WERI-Rb-1 (cell line): ENCODE measurements at regions not wholly inside any gene's neighbourhood (a gene's known extent, or its start where the extent isn't known, plus 50 kb on each side); places are given as distances from the start of the nearest gene placed in this dataset.
A peak's percentile ranks its signal among the peaks of the same experiment; 100 is the strongest.

Experiments
- DNase-seq: peaks from one replicate; pipeline ENCODE4 v3.0.0-alpha.2; 2020
- H3K27ac ChIP-seq: fragments of 250-450 bp; sonication (Bioruptor Pico); 2 replicates; pipeline ENCODE4 v1.5.1; 2020; ENCODE audit warnings: mild to moderate bottlenecking, moderate library complexity
- H3K27me3 ChIP-seq: fragments of 250-450 bp; sonication (Bioruptor Pico); 2 replicates; pipeline ENCODE4 v1.5.1; 2021; ENCODE audit warnings: mild to moderate bottlenecking, low read depth, moderate library complexity; ENCODE audit not compliant: insufficient read depth, severe bottlenecking
- H3K36me3 ChIP-seq: fragments of 250-450 bp; sonication (Bioruptor Pico); 2 replicates; pipeline ENCODE4 v1.5.1; 2020; ENCODE audit warnings: mild to moderate bottlenecking, moderate library complexity
- H3K4me3 ChIP-seq: 2 replicates; pipeline ENCODE4 v1.5.1; 2011; ENCODE audit warnings: low read depth, mild to moderate bottlenecking, control low read depth, low read length
- H3K9me3 ChIP-seq: fragments of 250-450 bp; sonication (Bioruptor Pico); 2 replicates; pipeline ENCODE4 v1.5.1; 2021; ENCODE audit warnings: mild to moderate bottlenecking, moderate library complexity; ENCODE audit not compliant: severe bottlenecking
- TF ChIP-seq, protein P1 (sequence below): IDR thresholded peaks from 2 replicates; pipeline ENCODE4 v1.5.1; 2011; ENCODE audit warnings: low read depth, mild to moderate bottlenecking, control low read depth, inconsistent platforms, low read length

GRCh38 chr18:23401400-23402347 is 51.4 kb upstream of the RIOK3 start:
- peak; percentile 93 for DNase-seq
- Histone ChIP-seq H3K36me3 (no peaks in the 10 kb centered on the region), H3K4me3 (no peak overlapping the region), H3K27me3 (no peaks in the 10 kb centered on the region), H3K27ac (peak overlapping the region; percentile 84), H3K9me3 (no peaks in the 10 kb centered on the region)
- TF ChIP-seq, protein P1, sequence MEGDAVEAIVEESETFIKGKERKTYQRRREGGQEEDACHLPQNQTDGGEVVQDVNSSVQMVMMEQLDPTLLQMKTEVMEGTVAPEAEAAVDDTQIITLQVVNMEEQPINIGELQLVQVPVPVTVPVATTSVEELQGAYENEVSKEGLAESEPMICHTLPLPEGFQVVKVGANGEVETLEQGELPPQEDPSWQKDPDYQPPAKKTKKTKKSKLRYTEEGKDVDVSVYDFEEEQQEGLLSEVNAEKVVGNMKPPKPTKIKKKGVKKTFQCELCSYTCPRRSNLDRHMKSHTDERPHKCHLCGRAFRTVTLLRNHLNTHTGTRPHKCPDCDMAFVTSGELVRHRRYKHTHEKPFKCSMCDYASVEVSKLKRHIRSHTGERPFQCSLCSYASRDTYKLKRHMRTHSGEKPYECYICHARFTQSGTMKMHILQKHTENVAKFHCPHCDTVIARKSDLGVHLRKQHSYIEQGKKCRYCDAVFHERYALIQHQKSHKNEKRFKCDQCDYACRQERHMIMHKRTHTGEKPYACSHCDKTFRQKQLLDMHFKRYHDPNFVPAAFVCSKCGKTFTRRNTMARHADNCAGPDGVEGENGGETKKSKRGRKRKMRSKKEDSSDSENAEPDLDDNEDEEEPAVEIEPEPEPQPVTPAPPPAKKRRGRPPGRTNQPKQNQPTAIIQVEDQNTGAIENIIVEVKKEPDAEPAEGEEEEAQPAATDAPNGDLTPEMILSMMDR, result no peak
